H1 (cell line): ENCODE measurements at regions not wholly inside any gene's neighbourhood (a gene's known extent, or its start where the extent isn't known, plus 50 kb on each side); places are given as distances from the start of the nearest gene placed in this dataset.

Source experiments
- CBX5 ChIP-seq: fragments of 300-800, 300-1000 bp; sonication (generic); IDR thresholded peaks from 2 replicates; pipeline ENCODE4 v1.7.1; 2016; ENCODE audit warnings: antibody characterized with exemption, low read length, low read depth
- CHD1 ChIP-seq: IDR thresholded peaks from 2 replicates; pipeline ENCODE4 v1.6.1; 2012; ENCODE audit warnings: low read depth, low read length, improper control_type of control experiment
- CHD7 ChIP-seq: fragments of 300-600 bp; sonication (generic); IDR thresholded peaks from 2 replicates; pipeline ENCODE4 v1.7.1; 2012; ENCODE audit warnings: low read length, moderate library complexity, mild to moderate bottlenecking, inconsistent platforms; ENCODE audit not compliant: insufficient replicate concordance
- MAFK ChIP-seq: IDR thresholded peaks from 2 replicates; pipeline ENCODE4 v1.6.1; 2012; ENCODE audit warnings: low read depth, mild to moderate bottlenecking, improper control_type of control experiment, low read length
- SP2 ChIP-seq: IDR thresholded peaks from 2 replicates; pipeline ENCODE4 v1.6.1; 2012; ENCODE audit warnings: mild to moderate bottlenecking, low read length, inconsistent platforms
- TCF12 ChIP-seq: IDR thresholded peaks from 2 replicates; pipeline ENCODE4 v1.6.1; 2011; ENCODE audit warnings: low read depth, mild to moderate bottlenecking, low read length
- TF ChIP-seq, protein P1 (sequence below): IDR thresholded peaks from 2 replicates; pipeline ENCODE4 v1.6.1; 2011; ENCODE audit warnings: low read depth, mild to moderate bottlenecking, low read length; ENCODE audit not compliant: insufficient read depth

DNA sequence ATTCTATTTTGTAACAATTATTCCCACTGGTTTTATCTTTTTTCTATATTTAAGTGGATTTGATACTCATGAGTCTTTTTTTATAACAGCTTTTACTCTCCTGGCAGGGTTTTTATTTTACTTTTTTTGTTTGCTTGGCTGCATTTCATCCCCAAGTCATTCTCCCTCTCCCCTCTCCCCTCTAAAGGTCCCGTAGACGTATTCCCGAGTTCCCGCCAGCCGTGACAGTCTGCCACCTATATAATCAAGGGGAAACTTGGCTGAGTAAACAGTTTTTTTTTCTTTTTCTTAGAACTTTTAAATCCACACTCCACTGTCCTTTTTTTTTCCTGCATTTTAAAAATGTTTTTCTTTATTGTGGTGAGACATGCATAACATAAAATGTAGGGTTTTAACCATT is 433.1 kb upstream of the HS6ST1 start (continued):
- no peak for TF ChIP-seq CHD7
- TF ChIP-seq TCF12: no peak
- TF ChIP-seq, protein P1, sequence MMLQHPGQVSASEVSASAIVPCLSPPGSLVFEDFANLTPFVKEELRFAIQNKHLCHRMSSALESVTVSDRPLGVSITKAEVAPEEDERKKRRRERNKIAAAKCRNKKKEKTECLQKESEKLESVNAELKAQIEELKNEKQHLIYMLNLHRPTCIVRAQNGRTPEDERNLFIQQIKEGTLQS: no peak
- TF ChIP-seq CBX5: no peak
- TF ChIP-seq CHD1: no peak
- TF ChIP-seq MAFK: no peak
- no peak for TF ChIP-seq SP2
